ENCODE measurements at regions not wholly inside any gene's neighbourhood (a gene's known extent, or its start where the extent isn't known, plus 50 kb on each side); places are given as distances from the start of the nearest gene placed in this dataset.
A peak's percentile ranks its signal among the peaks of the same experiment; 100 is the strongest.

- ATAC-seq (no peak), DNase-seq (no peak)
- Histone ChIP-seq H3K27ac (no peak overlapping the region), H3K9me3 (no peaks in the 10 kb centered on the region), H3K4me1 (no peaks in the 10 kb centered on the region), H3K27me3 (no peaks in the 10 kb centered on the region), H3K4me3 (no peak overlapping the region), H3K36me3 (no peaks in the 10 kb centered on the region)
- TF ChIP-seq POLR2A (IDR thresholded peaks at IDR 0.05) = no peak
- TF ChIP-seq, protein P1, sequence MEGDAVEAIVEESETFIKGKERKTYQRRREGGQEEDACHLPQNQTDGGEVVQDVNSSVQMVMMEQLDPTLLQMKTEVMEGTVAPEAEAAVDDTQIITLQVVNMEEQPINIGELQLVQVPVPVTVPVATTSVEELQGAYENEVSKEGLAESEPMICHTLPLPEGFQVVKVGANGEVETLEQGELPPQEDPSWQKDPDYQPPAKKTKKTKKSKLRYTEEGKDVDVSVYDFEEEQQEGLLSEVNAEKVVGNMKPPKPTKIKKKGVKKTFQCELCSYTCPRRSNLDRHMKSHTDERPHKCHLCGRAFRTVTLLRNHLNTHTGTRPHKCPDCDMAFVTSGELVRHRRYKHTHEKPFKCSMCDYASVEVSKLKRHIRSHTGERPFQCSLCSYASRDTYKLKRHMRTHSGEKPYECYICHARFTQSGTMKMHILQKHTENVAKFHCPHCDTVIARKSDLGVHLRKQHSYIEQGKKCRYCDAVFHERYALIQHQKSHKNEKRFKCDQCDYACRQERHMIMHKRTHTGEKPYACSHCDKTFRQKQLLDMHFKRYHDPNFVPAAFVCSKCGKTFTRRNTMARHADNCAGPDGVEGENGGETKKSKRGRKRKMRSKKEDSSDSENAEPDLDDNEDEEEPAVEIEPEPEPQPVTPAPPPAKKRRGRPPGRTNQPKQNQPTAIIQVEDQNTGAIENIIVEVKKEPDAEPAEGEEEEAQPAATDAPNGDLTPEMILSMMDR (IDR thresholded peaks at IDR 0.05 in 4 of 5, conservative IDR thresholded peaks at IDR 0.05 in 1 of 5) = no peak
- intact Hi-C loops (cut with DNase I; ENCODE audit: low total_unique reads) (no loop called here), in situ Hi-C loops (cut with MboI; ENCODE audit: low sequenced_read_pairs in 4 of 4) (no loop called here)
Observed at GRCh38 chr5:128777052-128777451, 188.2 kb upstream of the SLC27A6 start.

GRCh38 chr5:128778474-128778873 is 186.8 kb upstream of the SLC27A6 start:
- intact Hi-C loops (cut with DNase I; ENCODE audit: low total_unique reads) = no loop called here
- no peak overlapping the region for H3K4me3 ChIP-seq
- H3K27me3 ChIP-seq = no peaks in the 10 kb centered on the region
- in situ Hi-C loops (cut with MboI; ENCODE audit: low sequenced_read_pairs in 4 of 4) = no loop called here
- H3K27ac ChIP-seq = no peak overlapping the region
- ATAC-seq (no peak), DNase-seq (no peak)
- TF ChIP-seq POLR2A (IDR thresholded peaks at IDR 0.05) = no peak
- TF ChIP-seq, protein P1 (IDR thresholded peaks at IDR 0.05 in 4 of 5, conservative IDR thresholded peaks at IDR 0.05 in 1 of 5) = no peak
- no peaks in the 10 kb centered on the region for H3K9me3 ChIP-seq
- H3K36me3 ChIP-seq = no peaks in the 10 kb centered on the region
- H3K4me1 ChIP-seq = no peaks in the 10 kb centered on the region

DNA sequence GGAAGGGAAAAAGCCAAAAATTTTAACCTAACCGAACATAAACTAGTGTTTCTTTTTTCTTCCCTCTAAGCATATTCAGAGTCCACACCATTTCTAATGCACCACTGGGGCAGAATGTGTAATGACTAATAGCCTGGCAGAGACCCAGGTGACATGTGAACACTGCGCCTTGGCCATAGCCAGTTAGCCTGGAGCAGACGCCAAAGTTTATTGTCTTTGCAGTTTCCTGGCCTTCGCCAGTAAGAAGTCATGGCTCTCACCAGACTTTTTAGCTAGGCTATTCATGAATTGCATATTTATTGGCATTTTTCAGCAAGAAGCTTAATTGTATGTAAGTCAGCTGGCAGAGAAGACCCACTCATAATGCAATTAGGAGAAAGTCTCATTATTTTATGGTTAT is 182.8 kb upstream of the SLC27A6 start:
- DNase-seq (peak; percentile 55 to 62), ATAC-seq (peak; percentile 91 to 93)
- Histone ChIP-seq H3K4me3 (no peak overlapping the region), H3K4me1 (no peaks in the 10 kb centered on the region), H3K27ac (peak overlapping the region in 1 of 4 donors; percentile 44), H3K36me3 (no peaks in the 10 kb centered on the region), H3K9me3 (no peaks in the 10 kb centered on the region), H3K27me3 (no peaks in the 10 kb centered on the region)
- TF ChIP-seq, protein P1 (IDR thresholded peaks at IDR 0.05 in 4 of 5, conservative IDR thresholded peaks at IDR 0.05 in 1 of 5) = no peak
- TF ChIP-seq POLR2A (IDR thresholded peaks at IDR 0.05) = no peak
- in situ Hi-C loops (cut with MboI; ENCODE audit: low sequenced_read_pairs in 4 of 4) = no loop called here
- intact Hi-C loops (cut with DNase I; ENCODE audit: low total_unique reads) = loop anchor here (2.0 kb wide), 1 partner anchor 44 kb away; no protein-coding TSS in a partner anchor

- Histone ChIP-seq H3K4me1 (no peaks in the 10 kb centered on the region), H3K9me3 (no peaks in the 10 kb centered on the region), H3K4me3 (no peak overlapping the region), H3K27me3 (no peaks in the 10 kb centered on the region), H3K27ac (no peak overlapping the region), H3K36me3 (no peaks in the 10 kb centered on the region)
- TF ChIP-seq, protein P1 (IDR thresholded peaks at IDR 0.05 in 4 of 5, conservative IDR thresholded peaks at IDR 0.05 in 1 of 5) = no peak
- no peak for TF ChIP-seq POLR2A (IDR thresholded peaks at IDR 0.05)
- no peak for DNase-seq
- intact Hi-C loops (cut with DNase I; ENCODE audit: low total_unique reads) (no loop called here), in situ Hi-C loops (cut with MboI; ENCODE audit: low sequenced_read_pairs in 4 of 4) (no loop called here)
- ATAC-seq = no peak
Observed at GRCh38 chr5:128784726-128785125, 180.6 kb upstream of the SLC27A6 start.

- TF ChIP-seq POLR2A (IDR thresholded peaks at IDR 0.05) = no peak
- TF ChIP-seq, protein P1 (IDR thresholded peaks at IDR 0.05 in 4 of 5, conservative IDR thresholded peaks at IDR 0.05 in 1 of 5) = no peak
Observed at GRCh38 chr5:128791312-128791711, 174.0 kb upstream of the SLC27A6 start.

More at GRCh38 chr5:128791312-128791711, 174.0 kb upstream of the SLC27A6 start:
- Histone ChIP-seq H3K9me3 (no peaks in the 10 kb centered on the region), H3K27me3 (no peaks in the 10 kb centered on the region), H3K4me3 (no peak overlapping the region), H3K36me3 (no peaks in the 10 kb centered on the region), H3K27ac (no peak overlapping the region), H3K4me1 (no peaks in the 10 kb centered on the region)
- intact Hi-C loops (cut with DNase I; ENCODE audit: low total_unique reads) (no loop called here), in situ Hi-C loops (cut with MboI; ENCODE audit: low sequenced_read_pairs in 4 of 4) (no loop called here)
- ATAC-seq (no peak), DNase-seq (no peak)

Measured in gastrocnemius medialis (tissue), 4 donors.